Muscle of leg (tissue), 3 donors: ENCODE measurements at regions not wholly inside any gene's neighbourhood (a gene's known extent, or its start where the extent isn't known, plus 50 kb on each side); places are given as distances from the start of the nearest gene placed in this dataset.

ENCODE experiments used
- DNase-seq: peaks from one replicate; pipeline ENCODE4 v3.0.0; 2013
- H3K27ac ChIP-seq: one replicate; pipeline ENCODE4 v1.5.1; 2013; ENCODE audit warnings: mild to moderate bottlenecking, low read length, control low read depth
- H3K27me3 ChIP-seq: one replicate; pipeline ENCODE4 v1.6.1; 2013; ENCODE audit warnings: low read length; ENCODE audit not compliant: control insufficient read depth, insufficient read depth
- H3K36me3 ChIP-seq: one replicate; pipeline ENCODE4 v1.6.1; 2013; ENCODE audit warnings: low read length; ENCODE audit not compliant: control insufficient read depth, insufficient read depth
- H3K4me1 ChIP-seq: one replicate; pipeline ENCODE4 v1.6.1; 2013; ENCODE audit warnings: low read length; ENCODE audit not compliant: control insufficient read depth, insufficient read depth
- H3K4me3 ChIP-seq: one replicate; pipeline ENCODE4 v1.5.1; 2013; ENCODE audit warnings: low read length, control low read depth
- H3K9me3 ChIP-seq: replicated peaks from 2 replicates; pipeline ENCODE4 v1.6.1; 2013; ENCODE audit warnings: low read depth, low read length; ENCODE audit not compliant: control insufficient read depth
- WGBS: methylation state at CpG from one replicate; pipeline ENCODE4 v1.1.5; 2013; ENCODE audit warnings: missing lambda C conversion rate; ENCODE audit not compliant: insufficient coverage; 5-methylcytosine and 5-hydroxymethylcytosine counted together

DNA sequence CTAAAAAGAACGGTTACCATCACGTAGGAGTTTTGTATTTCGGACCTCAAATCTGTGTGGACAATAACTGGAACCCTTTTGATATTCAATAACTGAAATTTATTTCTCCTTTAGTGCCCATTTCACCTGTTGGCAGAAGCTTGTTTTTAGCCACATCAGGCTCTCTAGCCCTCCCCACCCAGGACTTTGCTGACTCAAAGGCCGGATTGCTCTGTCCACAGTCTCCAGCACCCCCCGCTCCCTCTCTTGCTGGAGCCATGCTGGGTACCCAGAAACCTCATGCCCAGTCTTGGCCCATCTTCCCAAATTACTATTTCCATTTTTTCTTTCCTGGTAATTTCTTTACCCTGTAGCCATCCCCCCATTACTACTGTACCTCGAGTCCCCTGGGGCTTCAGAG is 55.8 kb upstream of the DUSP22 start:
- Histone ChIP-seq H3K36me3 (no peaks in the 10 kb centered on the region), H3K9me3 (no peaks in the 10 kb centered on the region), H3K27ac (no peak overlapping the region), H3K4me1 (peaks cover 3% of the 10 kb centered on the region), H3K27me3 (no peaks in the 10 kb centered on the region), H3K4me3 (no peak overlapping the region)
- 79% methylated on average over 3 of the region's 6 CpGs for WGBS
- DNase-seq, result no peak

DNA sequence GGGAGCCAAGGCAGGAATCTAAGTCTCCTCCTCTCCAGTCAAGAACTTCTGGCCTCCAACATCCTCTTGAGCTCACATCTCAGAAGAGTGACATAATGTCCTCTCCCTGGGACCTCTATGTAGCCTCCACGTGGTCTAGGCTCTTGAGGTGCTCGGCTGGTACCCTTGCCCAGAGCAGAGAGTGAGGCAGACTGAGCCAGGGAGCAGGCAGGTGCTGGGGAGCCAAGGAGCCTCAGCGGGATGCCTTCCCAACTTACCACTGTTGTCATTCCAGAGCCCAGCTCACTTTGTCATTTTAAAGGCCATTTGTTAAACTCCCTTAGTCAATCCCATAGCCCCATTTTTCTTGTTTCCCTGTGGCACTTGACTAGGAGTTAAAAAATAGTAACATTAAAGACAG is 52.1 kb upstream of the DUSP22 start:
- H3K27me3 ChIP-seq, result no peaks in the 10 kb centered on the region
- no peaks in the 10 kb centered on the region for H3K9me3 ChIP-seq
- WGBS, result 100% methylated on average over 2 of the region's 3 CpGs
- no peaks in the 10 kb centered on the region for H3K36me3 ChIP-seq
- DNase-seq, result no peak
- H3K27ac ChIP-seq, result no peak overlapping the region
- H3K4me1 ChIP-seq, result peaks cover 3% of the 10 kb centered on the region
- no peak overlapping the region for H3K4me3 ChIP-seq

DNA sequence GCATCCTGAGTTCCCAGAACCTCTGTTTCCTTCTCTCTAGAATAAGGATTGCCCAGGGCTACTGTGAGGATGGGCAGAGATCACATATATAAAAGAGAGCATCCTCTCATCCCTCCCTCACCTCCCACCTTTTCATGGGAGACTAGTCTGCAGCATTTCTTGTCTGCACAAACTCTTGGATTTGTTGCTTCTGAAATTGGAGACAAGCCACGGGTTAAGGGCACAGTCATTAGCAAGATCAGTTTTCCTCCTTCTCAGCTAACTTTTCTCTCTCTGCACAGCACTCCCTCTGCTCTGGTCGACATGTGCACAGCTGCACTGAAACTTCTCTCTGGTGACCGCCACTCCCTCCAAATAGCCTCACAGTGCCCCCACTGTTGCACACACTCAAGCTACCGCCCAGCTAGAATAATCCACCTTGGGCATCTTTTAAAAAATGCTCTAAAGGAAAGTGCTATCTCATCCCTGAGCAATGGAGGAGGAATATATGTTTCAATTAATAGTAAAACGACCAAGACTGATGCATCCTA is 50.9 kb upstream of the DUSP22 start:
- H3K27ac ChIP-seq, result no peak overlapping the region

More for the DNA sequence above, 50.9 kb upstream of the DUSP22 start:
- no peak for DNase-seq
- whole genome bisulfite sequencing, result 36% methylated on average over 3 of the region's 5 CpGs
- Histone ChIP-seq H3K9me3 (no peaks in the 10 kb centered on the region), H3K4me3 (no peak overlapping the region), H3K36me3 (no peaks in the 10 kb centered on the region), H3K4me1 (peaks cover under 1% of the 10 kb centered on the region), H3K27me3 (no peaks in the 10 kb centered on the region)
